ENCODE measurements at regions not wholly inside any gene's neighbourhood (a gene's known extent, or its start where the extent isn't known, plus 50 kb on each side); places are given as distances from the start of the nearest gene placed in this dataset.

DNA sequence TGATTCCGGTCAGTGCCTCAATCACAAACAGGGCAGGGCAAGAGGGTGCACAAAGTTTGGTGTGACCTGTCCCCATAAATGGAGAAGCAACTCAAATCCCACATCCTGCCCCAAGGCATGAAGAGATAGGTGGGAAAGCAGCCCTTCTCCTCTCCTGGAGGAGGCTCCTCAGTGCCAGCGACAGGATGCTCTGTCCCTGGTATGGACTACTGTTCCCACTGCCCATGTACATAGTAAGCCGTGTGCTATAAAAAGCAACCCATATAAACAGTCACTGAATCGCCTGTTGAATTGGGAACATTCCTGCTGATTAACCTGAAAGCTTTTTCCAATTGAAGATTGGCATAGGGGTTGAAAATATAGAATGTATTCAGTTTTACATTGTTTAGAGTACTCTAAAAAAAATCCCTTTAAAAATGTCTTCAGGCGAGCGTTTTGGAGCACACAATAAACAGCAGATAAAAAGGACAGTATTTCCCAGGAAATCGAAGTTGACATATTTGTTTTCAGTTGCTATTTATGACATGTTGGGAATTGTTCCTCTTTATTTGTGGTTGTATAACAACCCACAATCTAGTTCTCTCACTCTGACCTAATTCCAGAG lies 513.9 kb downstream of the DIRAS2 start:
- TF ChIP-seq POLR2A (IDR thresholded peaks at IDR 0.05; ENCODE audit: borderline replicate concordance, extremely low read depth, insufficient read depth, insufficient read length) (no peak), POLR2AphosphoS5 (IDR thresholded peaks at IDR 0.05; ENCODE audit: low read depth, low read length) (no peak), RAD21 (IDR thresholded peaks at IDR 0.05; ENCODE audit: low read depth) (no peak), EZH2 (IDR thresholded peaks at IDR 0.05) (no peak), TCF7L2 (IDR thresholded peaks at IDR 0.05; ENCODE audit: borderline replicate concordance, extremely low read depth, insufficient read depth, insufficient read length) (no peak), SP1 (IDR thresholded peaks at IDR 0.05; ENCODE audit: low read depth) (no peak), CEBPB (IDR thresholded peaks at IDR 0.05; ENCODE audit: low read depth) (no peak), ZNF274 (IDR thresholded peaks at IDR 0.05; ENCODE audit: low read depth, low read length) (no peak)
- TF ChIP-seq, protein P1, sequence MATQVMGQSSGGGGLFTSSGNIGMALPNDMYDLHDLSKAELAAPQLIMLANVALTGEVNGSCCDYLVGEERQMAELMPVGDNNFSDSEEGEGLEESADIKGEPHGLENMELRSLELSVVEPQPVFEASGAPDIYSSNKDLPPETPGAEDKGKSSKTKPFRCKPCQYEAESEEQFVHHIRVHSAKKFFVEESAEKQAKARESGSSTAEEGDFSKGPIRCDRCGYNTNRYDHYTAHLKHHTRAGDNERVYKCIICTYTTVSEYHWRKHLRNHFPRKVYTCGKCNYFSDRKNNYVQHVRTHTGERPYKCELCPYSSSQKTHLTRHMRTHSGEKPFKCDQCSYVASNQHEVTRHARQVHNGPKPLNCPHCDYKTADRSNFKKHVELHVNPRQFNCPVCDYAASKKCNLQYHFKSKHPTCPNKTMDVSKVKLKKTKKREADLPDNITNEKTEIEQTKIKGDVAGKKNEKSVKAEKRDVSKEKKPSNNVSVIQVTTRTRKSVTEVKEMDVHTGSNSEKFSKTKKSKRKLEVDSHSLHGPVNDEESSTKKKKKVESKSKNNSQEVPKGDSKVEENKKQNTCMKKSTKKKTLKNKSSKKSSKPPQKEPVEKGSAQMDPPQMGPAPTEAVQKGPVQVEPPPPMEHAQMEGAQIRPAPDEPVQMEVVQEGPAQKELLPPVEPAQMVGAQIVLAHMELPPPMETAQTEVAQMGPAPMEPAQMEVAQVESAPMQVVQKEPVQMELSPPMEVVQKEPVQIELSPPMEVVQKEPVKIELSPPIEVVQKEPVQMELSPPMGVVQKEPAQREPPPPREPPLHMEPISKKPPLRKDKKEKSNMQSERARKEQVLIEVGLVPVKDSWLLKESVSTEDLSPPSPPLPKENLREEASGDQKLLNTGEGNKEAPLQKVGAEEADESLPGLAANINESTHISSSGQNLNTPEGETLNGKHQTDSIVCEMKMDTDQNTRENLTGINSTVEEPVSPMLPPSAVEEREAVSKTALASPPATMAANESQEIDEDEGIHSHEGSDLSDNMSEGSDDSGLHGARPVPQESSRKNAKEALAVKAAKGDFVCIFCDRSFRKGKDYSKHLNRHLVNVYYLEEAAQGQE (IDR thresholded peaks at IDR 0.05; ENCODE audit: low read depth), result no peak
- TF ChIP-seq, protein P2, sequence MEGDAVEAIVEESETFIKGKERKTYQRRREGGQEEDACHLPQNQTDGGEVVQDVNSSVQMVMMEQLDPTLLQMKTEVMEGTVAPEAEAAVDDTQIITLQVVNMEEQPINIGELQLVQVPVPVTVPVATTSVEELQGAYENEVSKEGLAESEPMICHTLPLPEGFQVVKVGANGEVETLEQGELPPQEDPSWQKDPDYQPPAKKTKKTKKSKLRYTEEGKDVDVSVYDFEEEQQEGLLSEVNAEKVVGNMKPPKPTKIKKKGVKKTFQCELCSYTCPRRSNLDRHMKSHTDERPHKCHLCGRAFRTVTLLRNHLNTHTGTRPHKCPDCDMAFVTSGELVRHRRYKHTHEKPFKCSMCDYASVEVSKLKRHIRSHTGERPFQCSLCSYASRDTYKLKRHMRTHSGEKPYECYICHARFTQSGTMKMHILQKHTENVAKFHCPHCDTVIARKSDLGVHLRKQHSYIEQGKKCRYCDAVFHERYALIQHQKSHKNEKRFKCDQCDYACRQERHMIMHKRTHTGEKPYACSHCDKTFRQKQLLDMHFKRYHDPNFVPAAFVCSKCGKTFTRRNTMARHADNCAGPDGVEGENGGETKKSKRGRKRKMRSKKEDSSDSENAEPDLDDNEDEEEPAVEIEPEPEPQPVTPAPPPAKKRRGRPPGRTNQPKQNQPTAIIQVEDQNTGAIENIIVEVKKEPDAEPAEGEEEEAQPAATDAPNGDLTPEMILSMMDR (IDR thresholded peaks at IDR 0.05 in 2 of 3, conservative IDR thresholded peaks at IDR 0.05 in 1 of 3; ENCODE audit: borderline replicate concordance in 1 of 3, insufficient read depth in 1 of 3, low read depth in 2 of 3, low read length in 2 of 3), result no peak
- TF ChIP-seq, protein P3, sequence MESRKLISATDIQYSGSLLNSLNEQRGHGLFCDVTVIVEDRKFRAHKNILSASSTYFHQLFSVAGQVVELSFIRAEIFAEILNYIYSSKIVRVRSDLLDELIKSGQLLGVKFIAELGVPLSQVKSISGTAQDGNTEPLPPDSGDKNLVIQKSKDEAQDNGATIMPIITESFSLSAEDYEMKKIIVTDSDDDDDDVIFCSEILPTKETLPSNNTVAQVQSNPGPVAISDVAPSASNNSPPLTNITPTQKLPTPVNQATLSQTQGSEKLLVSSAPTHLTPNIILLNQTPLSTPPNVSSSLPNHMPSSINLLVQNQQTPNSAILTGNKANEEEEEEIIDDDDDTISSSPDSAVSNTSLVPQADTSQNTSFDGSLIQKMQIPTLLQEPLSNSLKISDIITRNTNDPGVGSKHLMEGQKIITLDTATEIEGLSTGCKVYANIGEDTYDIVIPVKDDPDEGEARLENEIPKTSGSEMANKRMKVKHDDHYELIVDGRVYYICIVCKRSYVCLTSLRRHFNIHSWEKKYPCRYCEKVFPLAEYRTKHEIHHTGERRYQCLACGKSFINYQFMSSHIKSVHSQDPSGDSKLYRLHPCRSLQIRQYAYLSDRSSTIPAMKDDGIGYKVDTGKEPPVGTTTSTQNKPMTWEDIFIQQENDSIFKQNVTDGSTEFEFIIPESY (IDR thresholded peaks at IDR 0.05; ENCODE audit: extremely low read depth, insufficient replicate concordance, low read length), result no peak
- TF ChIP-seq, protein P4, sequence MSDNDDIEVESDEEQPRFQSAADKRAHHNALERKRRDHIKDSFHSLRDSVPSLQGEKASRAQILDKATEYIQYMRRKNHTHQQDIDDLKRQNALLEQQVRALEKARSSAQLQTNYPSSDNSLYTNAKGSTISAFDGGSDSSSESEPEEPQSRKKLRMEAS (IDR thresholded peaks at IDR 0.05), result no peak
